ENCODE measurements at regions not wholly inside any gene's neighbourhood (a gene's known extent, or its start where the extent isn't known, plus 50 kb on each side); places are given as distances from the start of the nearest gene placed in this dataset.
"Not testable (repeated sequence)": the region's sequence is repeated elsewhere in the genome, so short reads cannot be mapped to it uniquely, and the experiment has no call there.

- DNase-seq (ENCODE audit: low read depth in 2 of 2), result not testable (repeated sequence)
Observed at GRCh38 chr2:158866082-158866481, 71.0 kb downstream of the DAPL1 start.

DNA sequence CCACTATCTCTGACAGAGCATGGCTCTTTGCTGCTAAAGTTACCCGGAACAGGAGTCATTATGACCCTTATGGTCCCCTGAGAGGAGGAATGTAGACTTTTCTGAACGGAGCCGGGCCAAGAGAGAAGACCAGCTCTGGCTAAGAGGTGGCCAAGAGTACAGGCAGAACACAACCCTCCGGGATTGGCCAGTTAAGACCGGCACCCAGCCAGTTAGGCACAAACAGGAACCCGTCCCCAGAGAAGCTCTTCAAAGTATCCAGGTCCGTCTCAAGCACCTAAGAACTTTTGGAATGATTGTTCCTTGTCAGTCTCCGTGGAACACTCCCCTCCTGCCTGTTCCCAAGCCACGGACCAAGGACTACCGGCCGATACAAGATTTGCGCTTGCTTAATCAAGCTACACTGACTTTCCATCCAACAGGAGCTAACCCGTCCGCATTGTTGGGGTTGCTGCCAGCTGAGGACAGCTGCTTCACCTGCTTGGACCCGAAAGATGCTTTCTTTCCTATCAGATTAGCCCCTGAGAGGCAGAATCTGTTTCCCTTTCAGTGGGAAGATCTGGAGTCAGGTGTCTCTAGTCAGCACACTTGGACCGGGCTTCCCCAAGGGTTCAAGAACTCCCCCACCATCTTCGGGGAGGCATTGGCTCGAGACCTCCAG lies 72.5 kb downstream of the DAPL1 start:
- DNase-seq (ENCODE audit: low read depth in 2 of 2), result not testable (repeated sequence)

GRCh38 chr2:158868386-158868785 lies 73.3 kb downstream of the DAPL1 start:
- not testable (repeated sequence) for DNase-seq (ENCODE audit: low read depth in 2 of 2)

GRCh38 chr2:158869122-158869521 lies 74.0 kb downstream of the DAPL1 start:
- DNase-seq (ENCODE audit: low read depth in 2 of 2), result not testable (repeated sequence)

DNA sequence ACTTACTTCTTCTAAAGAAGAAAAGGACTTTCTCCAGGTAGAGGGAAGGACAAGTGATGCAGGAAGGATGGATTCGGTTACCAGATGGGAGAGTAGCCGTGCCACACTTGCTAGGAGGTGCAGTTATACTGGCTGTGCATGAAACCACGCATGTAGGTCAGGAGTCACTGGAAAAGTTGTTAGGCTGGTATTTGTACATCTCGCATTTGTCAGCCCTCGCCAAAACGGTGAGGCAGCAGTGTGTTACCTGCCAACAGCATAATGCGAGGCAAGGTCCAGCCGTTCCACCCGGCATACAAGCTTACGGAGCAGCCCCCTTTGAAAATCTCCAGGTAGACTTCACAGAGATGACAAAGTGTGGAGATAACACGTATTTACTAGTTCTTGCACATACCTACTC lies 74.5 kb downstream of the DAPL1 start:
- not testable (repeated sequence) for DNase-seq (ENCODE audit: low read depth in 2 of 2)

GRCh38 chr2:158878003-158878402 lies 82.9 kb downstream of the DAPL1 start:
- no peak for DNase-seq (ENCODE audit: low read depth in 2 of 2)

DNA sequence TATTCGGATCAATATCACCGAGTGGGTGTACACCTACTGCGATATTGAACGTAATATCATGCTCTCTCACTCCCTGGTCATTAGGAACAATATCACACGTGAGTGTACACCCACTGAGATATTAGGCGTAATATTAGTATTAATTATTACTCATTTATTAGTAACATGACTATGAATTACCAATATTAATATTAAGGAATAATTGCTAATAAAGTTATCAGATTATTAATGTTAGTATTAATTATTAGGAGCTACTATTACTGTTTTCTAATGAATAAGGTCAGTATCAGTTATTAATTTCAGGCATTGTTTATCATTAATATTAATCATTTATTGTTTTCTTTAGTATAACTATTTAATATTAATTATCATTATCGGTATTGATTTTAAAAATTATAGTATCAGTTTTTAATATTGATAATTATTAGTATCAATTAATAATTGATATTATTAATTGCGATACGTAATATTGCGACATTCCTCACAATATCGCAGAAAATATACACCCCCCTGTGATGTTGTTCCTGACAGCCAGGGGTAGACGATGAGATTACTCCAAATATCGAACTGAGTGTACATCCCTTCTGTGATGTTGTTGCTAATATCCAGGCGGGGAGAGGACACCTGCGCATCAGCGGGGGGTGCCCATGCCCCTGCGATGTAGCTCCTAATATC lies 84.2 kb downstream of the DAPL1 start:
- DNase-seq (ENCODE audit: low read depth in 2 of 2), result no peak

GRCh38 chr2:158882297-158882696 lies 86.1 kb upstream of the TANC1 start:
- no peak for DNase-seq (ENCODE audit: low read depth in 2 of 2)

- DNase-seq (ENCODE audit: low read depth in 2 of 2), result not testable (repeated sequence)
Observed at GRCh38 chr2:158884552-158884951, 83.9 kb upstream of the TANC1 start.

- DNase-seq (ENCODE audit: low read depth in 2 of 2), result peak; percentile 2 to 25
Observed at GRCh38 chr2:158885018-158885678, 83.3 kb upstream of the TANC1 start.

DNA sequence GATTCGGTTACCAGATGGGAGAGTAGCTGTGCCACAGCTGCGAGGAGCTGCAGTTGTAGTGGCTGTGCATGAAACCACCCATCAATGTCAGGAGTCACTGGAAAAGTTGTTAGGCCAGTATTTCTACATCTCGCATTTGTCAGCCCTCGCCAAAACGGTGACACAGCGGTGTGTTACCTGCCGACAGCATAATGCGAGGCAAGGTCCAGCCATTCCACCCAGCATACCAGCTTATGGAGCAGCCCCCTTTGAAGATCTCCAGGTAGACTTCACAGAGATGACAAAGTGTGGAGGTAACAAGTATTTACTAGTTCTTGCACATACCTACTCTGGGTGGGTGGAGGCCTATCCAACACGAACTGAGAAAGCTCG lies 82.8 kb upstream of the TANC1 start:
- DNase-seq (ENCODE audit: low read depth in 2 of 2), result not testable (repeated sequence)

DNA sequence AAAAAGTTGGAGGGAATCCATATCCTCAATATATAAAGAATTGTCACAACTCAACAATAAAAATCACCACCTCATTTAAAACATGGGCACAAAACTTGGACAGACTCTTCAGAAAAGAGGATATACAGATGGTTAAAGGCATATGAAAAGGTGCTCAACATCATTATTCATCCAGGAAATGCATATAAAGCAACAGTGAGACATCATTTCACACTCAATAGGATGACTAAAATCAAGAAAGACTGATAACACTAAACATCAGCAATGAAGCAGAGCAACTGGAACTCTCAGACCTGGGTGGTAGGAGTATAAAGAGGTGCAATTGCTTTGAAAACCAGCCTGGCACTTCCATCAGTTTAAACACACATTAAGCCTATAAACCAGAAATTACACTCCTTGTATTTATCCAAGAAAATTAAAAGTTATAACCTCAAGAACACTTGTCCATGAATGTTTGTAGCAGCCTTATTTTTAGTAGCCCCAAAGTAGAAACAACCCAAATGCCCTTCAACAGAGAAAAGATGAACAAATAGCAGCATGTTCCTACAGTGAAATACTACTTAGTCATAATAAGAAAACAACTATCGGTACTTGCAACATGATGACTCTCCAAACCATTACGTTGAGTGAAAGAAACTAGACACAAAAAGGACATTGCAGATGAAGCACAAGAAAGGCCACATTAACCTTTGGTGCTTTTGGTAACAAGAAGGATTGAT lies 79.1 kb upstream of the TANC1 start:
- no peak for DNase-seq (ENCODE audit: low read depth in 2 of 2)

GRCh38 chr2:158890296-158890905 lies 78.0 kb upstream of the TANC1 start:
- no peak for DNase-seq (ENCODE audit: low read depth in 2 of 2)

- no peak for DNase-seq (ENCODE audit: low read depth in 2 of 2)
Observed at GRCh38 chr2:158893026-158893425, 75.4 kb upstream of the TANC1 start.

- DNase-seq (ENCODE audit: low read depth in 2 of 2), result no peak
Observed at GRCh38 chr2:158893474-158893873, 75.0 kb upstream of the TANC1 start.

DNA sequence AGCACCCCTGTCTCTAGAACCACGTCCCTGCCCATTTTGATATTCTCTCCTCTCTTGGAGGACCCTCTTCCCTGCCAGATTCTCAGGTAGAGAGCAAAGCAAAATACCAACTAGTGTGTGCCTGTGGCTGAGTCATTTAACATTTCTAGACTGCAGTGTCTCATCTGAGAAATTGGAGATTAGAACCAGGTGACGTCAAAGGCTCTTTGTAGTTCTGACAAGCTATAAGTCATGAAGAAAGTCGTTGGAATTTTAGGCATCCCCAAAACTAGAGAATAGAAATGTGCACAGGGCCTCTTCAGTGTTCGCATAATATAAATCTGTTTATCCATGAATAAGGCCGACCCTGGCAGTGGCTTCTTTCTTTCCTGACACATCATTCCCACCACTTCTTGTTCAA lies 74.4 kb upstream of the TANC1 start:
- no peak for DNase-seq (ENCODE audit: low read depth in 2 of 2)

DNA sequence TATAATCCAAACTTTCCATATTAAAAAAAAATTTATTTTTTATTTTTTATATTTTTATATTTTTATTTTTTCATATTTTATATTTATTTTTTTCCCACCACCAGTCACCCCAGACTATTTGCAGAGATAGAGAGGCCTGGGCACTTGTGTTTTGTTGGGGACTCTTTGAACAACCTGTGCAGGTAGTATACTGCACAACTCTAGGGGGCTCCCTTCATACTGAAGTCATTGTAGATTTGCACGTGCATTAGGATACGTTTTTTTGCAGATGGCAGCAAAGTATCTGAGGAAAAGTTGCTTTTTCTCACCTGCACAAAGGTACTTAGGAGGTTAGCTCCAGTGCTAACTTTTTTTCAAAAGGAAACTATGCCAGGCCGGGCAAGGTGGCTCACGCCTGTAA lies 73.9 kb upstream of the TANC1 start:
- DNase-seq (ENCODE audit: low read depth in 2 of 2), result no peak

DNA sequence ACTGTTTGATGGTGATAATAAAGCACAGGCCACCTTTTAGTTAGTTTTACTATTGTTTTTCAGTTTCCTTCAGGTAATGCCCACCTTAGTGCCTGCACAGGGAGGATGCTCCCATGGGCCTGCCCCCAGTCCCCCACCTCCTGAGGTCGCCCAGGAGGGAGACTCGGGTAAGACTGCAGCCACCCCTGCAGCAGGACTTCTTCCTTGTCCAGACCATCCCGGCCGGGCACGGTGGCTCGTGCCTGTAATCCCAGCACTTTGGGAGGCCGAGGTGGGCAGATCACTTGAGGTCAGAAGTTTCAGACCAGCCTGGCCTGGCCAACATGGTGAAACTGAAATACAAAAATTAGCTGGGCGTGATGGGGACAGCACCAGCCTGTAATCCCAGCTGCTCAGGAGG lies 68.1 kb upstream of the TANC1 start:
- no peak for DNase-seq (ENCODE audit: low read depth in 2 of 2)

GRCh38 chr2:158902005-158902398 lies 66.4 kb upstream of the TANC1 start:
- no peak for DNase-seq (ENCODE audit: low read depth in 2 of 2)

DNA sequence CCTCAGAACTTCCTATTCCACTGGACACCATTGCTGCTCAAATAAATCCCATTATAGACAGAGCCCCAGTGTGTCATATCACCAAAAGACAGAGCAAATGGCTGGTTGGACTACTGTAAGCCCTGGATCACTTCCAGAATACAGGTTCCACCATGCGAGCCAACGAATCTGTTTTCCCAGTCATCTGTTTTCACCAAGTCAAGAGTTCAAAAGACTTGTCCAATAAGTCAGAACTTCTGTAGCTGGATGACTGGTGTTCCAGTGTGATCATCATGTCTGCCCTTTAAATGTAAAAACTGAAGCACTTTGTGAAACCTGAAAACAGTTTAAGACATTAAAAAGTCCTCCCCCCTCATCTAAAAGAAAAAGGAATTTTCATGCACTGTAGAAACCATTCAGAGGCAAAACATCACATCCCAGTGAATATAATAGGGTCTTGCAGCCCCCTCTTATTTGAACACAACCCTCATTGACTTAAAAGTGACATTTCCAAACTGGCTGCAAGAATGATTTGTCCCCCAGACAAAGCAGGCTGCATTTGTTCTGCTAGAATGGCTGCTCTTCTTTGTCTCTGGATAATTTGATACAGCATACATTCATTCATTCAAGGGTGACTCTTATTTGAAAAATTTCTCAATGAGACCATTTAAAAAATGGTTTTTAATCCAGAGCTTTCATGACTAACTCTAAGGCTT lies 64.6 kb upstream of the TANC1 start:
- DNase-seq (ENCODE audit: low read depth in 2 of 2), result no peak

- DNase-seq (ENCODE audit: low read depth in 2 of 2), result no peak
Observed at GRCh38 chr2:158904627-158905177, 63.7 kb upstream of the TANC1 start.
